ENCODE measurements at regions not wholly inside any gene's neighbourhood (a gene's known extent, or its start where the extent isn't known, plus 50 kb on each side); places are given as distances from the start of the nearest gene placed in this dataset.
"Not testable (repeated sequence)": the region's sequence is repeated elsewhere in the genome, so short reads cannot be mapped to it uniquely, and the experiment has no call there.

- no peak for DNase-seq (ENCODE audit: low read depth in 4 of 4, low spot score in 1 of 4)
Observed at GRCh38 chr18:68256418-68257067, 458.4 kb downstream of the TMX3 start.

GRCh38 chr18:68244786-68245185 lies 470.1 kb downstream of the TMX3 start:
- DNase-seq (ENCODE audit: low read depth in 4 of 4, low spot score in 1 of 4) = no peak

GRCh38 chr18:68241881-68242280 lies 473.0 kb downstream of the TMX3 start:
- no peak for DNase-seq (ENCODE audit: low read depth in 4 of 4, low spot score in 1 of 4)

GRCh38 chr18:68234676-68235075 lies 480.2 kb downstream of the TMX3 start:
- no peak for DNase-seq (ENCODE audit: low read depth in 4 of 4, low spot score in 1 of 4)

- DNase-seq (ENCODE audit: low read depth in 4 of 4, low spot score in 1 of 4) = no peak
Observed at GRCh38 chr18:68234131-68234530, 480.8 kb downstream of the TMX3 start.

GRCh38 chr18:68233018-68233417 lies 481.9 kb downstream of the TMX3 start:
- DNase-seq (ENCODE audit: low read depth in 4 of 4, low spot score in 1 of 4) = no peak

GRCh38 chr18:68229351-68229750 lies 485.6 kb downstream of the TMX3 start:
- DNase-seq (ENCODE audit: low read depth in 4 of 4, low spot score in 1 of 4) = no peak

- no peak for DNase-seq (ENCODE audit: low read depth in 4 of 4, low spot score in 1 of 4)
Observed at GRCh38 chr18:68221111-68221724, 493.7 kb downstream of the TMX3 start.

GRCh38 chr18:68220458-68220857 lies 494.4 kb downstream of the TMX3 start:
- no peak for DNase-seq (ENCODE audit: low read depth in 4 of 4, low spot score in 1 of 4)

GRCh38 chr18:68219872-68220271 lies 495.0 kb downstream of the TMX3 start:
- DNase-seq (ENCODE audit: low read depth in 4 of 4, low spot score in 1 of 4) = no peak

GRCh38 chr18:68219274-68219673 lies 495.6 kb downstream of the TMX3 start:
- no peak for DNase-seq (ENCODE audit: low read depth in 4 of 4, low spot score in 1 of 4)

GRCh38 chr18:68215931-68216330 lies 499.0 kb downstream of the TMX3 start:
- DNase-seq (ENCODE audit: low read depth in 4 of 4, low spot score in 1 of 4) = no peak

- DNase-seq (ENCODE audit: low read depth in 4 of 4, low spot score in 1 of 4) = no peak
Observed at GRCh38 chr18:68186039-68186438, 528.9 kb downstream of the TMX3 start.

GRCh38 chr18:68181956-68182355 lies 533.0 kb downstream of the TMX3 start:
- no peak for DNase-seq (ENCODE audit: low read depth in 4 of 4, low spot score in 1 of 4)

GRCh38 chr18:68179811-68180210 lies 535.1 kb downstream of the TMX3 start:
- no peak for DNase-seq (ENCODE audit: low read depth in 4 of 4, low spot score in 1 of 4)

- DNase-seq (ENCODE audit: low read depth in 4 of 4, low spot score in 1 of 4) = no peak
Observed at GRCh38 chr18:68178921-68179320, 536.0 kb downstream of the TMX3 start.

- no peak for DNase-seq (ENCODE audit: low read depth in 4 of 4, low spot score in 1 of 4)
Observed at GRCh38 chr18:68177807-68178702, 536.9 kb downstream of the TMX3 start.

- no peak for DNase-seq (ENCODE audit: low read depth in 4 of 4, low spot score in 1 of 4)
Observed at GRCh38 chr18:68176901-68177300, 538.0 kb downstream of the TMX3 start.

GRCh38 chr18:68172842-68173549 lies 541.9 kb downstream of the TMX3 start:
- DNase-seq (ENCODE audit: low read depth in 4 of 4, low spot score in 1 of 4) = no peak

GRCh38 chr18:68164909-68165308 lies 550.0 kb downstream of the TMX3 start:
- DNase-seq (ENCODE audit: low read depth in 4 of 4, low spot score in 1 of 4) = no peak

- not testable (repeated sequence) for DNase-seq (ENCODE audit: low read depth in 4 of 4, low spot score in 1 of 4)
Observed at GRCh38 chr18:68153821-68154220, 561.1 kb downstream of the TMX3 start.
